Suprapubic skin (tissue), 4 donors: ENCODE measurements at regions not wholly inside any gene's neighbourhood (a gene's known extent, or its start where the extent isn't known, plus 50 kb on each side); places are given as distances from the start of the nearest gene placed in this dataset.

Experiments
- DNase-seq, 2 donors: peaks; one replicate each; pipeline ENCODE4 v3.0.0-alpha.2; 2019; ENCODE audit warnings: low spot score in 2 of 2
- H3K27ac ChIP-seq: fragments of 200-600 bp; sonication (generic); one replicate; pipeline ENCODE4 v1.5.1; 2019
- H3K27me3 ChIP-seq: fragments of 200-600 bp; sonication (generic); one replicate; pipeline ENCODE4 v1.5.1; 2019
- H3K36me3 ChIP-seq: fragments of 200-600 bp; sonication (generic); one replicate; pipeline ENCODE4 v1.5.1; 2019
- H3K4me1 ChIP-seq: fragments of 200-600 bp; sonication (generic); one replicate; pipeline ENCODE4 v1.5.1; 2019
- H3K4me3 ChIP-seq: fragments of 200-600 bp; sonication (generic); one replicate; pipeline ENCODE4 v1.5.1; 2019; ENCODE audit warnings: mild to moderate bottlenecking
- H3K9me3 ChIP-seq: fragments of 200-600 bp; sonication (generic); one replicate; pipeline ENCODE4 v1.5.1; 2019
- CTCF ChIP-seq, 2 donors: fragments of 200-600 bp in 1 of 2; fragments of 450-650 bp in 1 of 2; sonication (generic) in 1 of 2; IDR thresholded peaks; one replicate each; pipeline ENCODE4 v1.5.1; 2016 to 2019; ENCODE audit warnings: antibody characterized with exemption in 2 of 2, mild to moderate bottlenecking in 1 of 2, moderate library complexity in 1 of 2
- EP300 ChIP-seq: sonication (generic); formaldehyde crosslinking; IDR thresholded peaks from one replicate; pipeline ENCODE4 v1.6.1; 2017; ENCODE audit warnings: antibody characterized with exemption
- POLR2A ChIP-seq, 2 donors: fragments of 450-650 bp; IDR thresholded peaks; one replicate each; pipeline ENCODE4 v1.6.1; 2017; ENCODE audit warnings: antibody characterized with exemption in 2 of 2, mild to moderate bottlenecking in 2 of 2, moderate library complexity in 2 of 2
- POLR2AphosphoS5 ChIP-seq, 3 donors: sonication (generic); formaldehyde crosslinking; IDR thresholded peaks; one replicate each; pipeline ENCODE4 v1.6.1; 2017; ENCODE audit warnings: antibody characterized with exemption in 3 of 3
- WGBS: methylation state at CpG from one replicate; pipeline ENCODE4 v1.1.5; 2018; 5-methylcytosine and 5-hydroxymethylcytosine counted together

- H3K9me3 ChIP-seq = no peaks in the 10 kb centered on the region
- no peak overlapping the region for H3K4me3 ChIP-seq
- H3K36me3 ChIP-seq = no peaks in the 10 kb centered on the region
- WGBS = 28% methylated on average over 4 of the region's 4 CpGs
- TF ChIP-seq POLR2A (IDR thresholded peaks at IDR 0.05) (no peak), POLR2AphosphoS5 (IDR thresholded peaks at IDR 0.05) (no peak), EP300 (no peak), CTCF (IDR thresholded peaks at IDR 0.05) (no peak)
- peaks cover 6% of the 10 kb centered on the region for H3K4me1 ChIP-seq
- no peaks in the 10 kb centered on the region for H3K27me3 ChIP-seq
- no peak for DNase-seq
- H3K27ac ChIP-seq = no peak overlapping the region
Observed at GRCh38 chr16:64390102-64390501, 731.8 kb downstream of the CDH11 start.

- Histone ChIP-seq H3K27me3 (no peaks in the 10 kb centered on the region), H3K4me3 (no peak overlapping the region), H3K27ac (no peak overlapping the region), H3K36me3 (no peaks in the 10 kb centered on the region), H3K4me1 (no peaks in the 10 kb centered on the region), H3K9me3 (no peaks in the 10 kb centered on the region)
- WGBS = 37% methylated on average over 4 of the region's 4 CpGs
- DNase-seq = no peak
- TF ChIP-seq POLR2A (IDR thresholded peaks at IDR 0.05) (no peak), EP300 (no peak), CTCF (IDR thresholded peaks at IDR 0.05) (no peak), POLR2AphosphoS5 (IDR thresholded peaks at IDR 0.05) (no peak)
Observed at GRCh38 chr16:64384636-64385035, 737.2 kb downstream of the CDH11 start.

- Histone ChIP-seq H3K27me3 (no peaks in the 10 kb centered on the region), H3K9me3 (no peaks in the 10 kb centered on the region), H3K4me3 (no peak overlapping the region), H3K36me3 (no peaks in the 10 kb centered on the region), H3K27ac (no peak overlapping the region), H3K4me1 (no peaks in the 10 kb centered on the region)
- TF ChIP-seq EP300 = no peak
- TF ChIP-seq POLR2AphosphoS5 (IDR thresholded peaks at IDR 0.05) = no peak
- TF ChIP-seq POLR2A (IDR thresholded peaks at IDR 0.05) = no peak
- TF ChIP-seq CTCF (IDR thresholded peaks at IDR 0.05) = no peak
- 98% methylated on average over 4 of the region's 4 CpGs for WGBS
- no peak for DNase-seq
Observed at GRCh38 chr16:64381979-64382378, 739.9 kb downstream of the CDH11 start.

- no peaks in the 10 kb centered on the region for H3K4me1 ChIP-seq
- WGBS = 67% methylated on average over 3 of the region's 3 CpGs
- TF ChIP-seq EP300 (no peak), POLR2A (IDR thresholded peaks at IDR 0.05) (no peak), POLR2AphosphoS5 (IDR thresholded peaks at IDR 0.05) (no peak), CTCF (IDR thresholded peaks at IDR 0.05) (no peak)
- no peaks in the 10 kb centered on the region for H3K27me3 ChIP-seq
- H3K9me3 ChIP-seq = no peaks in the 10 kb centered on the region
- H3K27ac ChIP-seq = no peak overlapping the region
- H3K36me3 ChIP-seq = no peaks in the 10 kb centered on the region
- DNase-seq = no peak
- H3K4me3 ChIP-seq = no peak overlapping the region
Observed at GRCh38 chr16:64380751-64381150, 741.1 kb downstream of the CDH11 start.

GRCh38 chr16:64375391-64375980 lies 746.4 kb downstream of the CDH11 start:
- Histone ChIP-seq H3K4me3 (no peak overlapping the region), H3K27ac (no peak overlapping the region), H3K36me3 (no peaks in the 10 kb centered on the region), H3K9me3 (no peaks in the 10 kb centered on the region), H3K27me3 (no peaks in the 10 kb centered on the region), H3K4me1 (no peaks in the 10 kb centered on the region)
- no peak for DNase-seq
- no peak for TF ChIP-seq CTCF (IDR thresholded peaks at IDR 0.05)
- no peak for TF ChIP-seq POLR2A (IDR thresholded peaks at IDR 0.05)
- no peak for TF ChIP-seq EP300
- TF ChIP-seq POLR2AphosphoS5 (IDR thresholded peaks at IDR 0.05) = no peak
- 64% methylated on average over 3 of the region's 3 CpGs for WGBS
